GM12801 (cell line): ENCODE measurements at regions not wholly inside any gene's neighbourhood (a gene's known extent, or its start where the extent isn't known, plus 50 kb on each side); places are given as distances from the start of the nearest gene placed in this dataset.

Experiments
- CTCF ChIP-seq: IDR thresholded peaks from one replicate; pipeline ENCODE4 v1.5.1; 2011; ENCODE audit warnings: control low read depth; ENCODE audit not compliant: insufficient read length; ENCODE audit errors: extremely low read depth

DNA sequence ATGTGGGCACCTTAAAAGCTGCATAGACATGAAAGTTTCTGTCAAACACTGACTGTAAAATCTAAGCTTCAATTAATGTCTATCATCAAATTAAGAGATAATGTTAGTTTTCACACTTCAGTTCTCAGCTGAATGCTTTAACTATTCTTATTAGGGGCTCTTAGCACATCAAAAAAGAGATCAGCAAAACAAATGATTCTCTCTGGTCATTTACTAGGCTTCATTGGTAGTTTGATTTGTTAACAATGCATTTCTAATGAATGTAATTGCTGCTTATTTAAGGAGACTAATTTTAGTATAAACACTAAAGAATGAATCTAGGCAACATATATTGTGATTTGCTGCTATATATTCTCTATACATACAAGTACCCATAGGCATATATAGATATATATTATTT is 1182.0 kb downstream of the MAT2B start:
- no peak for TF ChIP-seq CTCF

- TF ChIP-seq CTCF = no peak
Observed at GRCh38 chr5:164688437-164688836, 1183.0 kb downstream of the MAT2B start.

GRCh38 chr5:164708831-164709230 is 1203.4 kb downstream of the MAT2B start:
- no peak for TF ChIP-seq CTCF

DNA sequence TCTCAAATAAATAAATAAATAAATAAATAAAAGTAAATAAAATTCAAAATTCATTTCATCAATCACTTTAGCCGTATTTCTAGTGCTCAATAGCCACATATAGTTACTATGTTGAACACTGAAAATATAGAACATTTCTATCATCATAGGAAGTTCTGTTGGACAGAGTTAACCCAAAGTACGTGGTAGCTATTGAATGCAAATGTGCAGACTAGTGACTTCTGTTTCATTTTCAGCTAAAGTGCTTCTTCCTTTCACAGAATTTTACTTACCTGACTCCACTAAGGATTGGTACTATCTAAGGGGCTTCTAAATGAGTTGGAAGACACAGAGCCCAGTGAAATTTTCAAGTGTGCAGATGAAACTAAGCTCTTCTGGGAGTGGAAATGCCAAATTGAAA is 1208.3 kb downstream of the MAT2B start:
- TF ChIP-seq CTCF = no peak

DNA sequence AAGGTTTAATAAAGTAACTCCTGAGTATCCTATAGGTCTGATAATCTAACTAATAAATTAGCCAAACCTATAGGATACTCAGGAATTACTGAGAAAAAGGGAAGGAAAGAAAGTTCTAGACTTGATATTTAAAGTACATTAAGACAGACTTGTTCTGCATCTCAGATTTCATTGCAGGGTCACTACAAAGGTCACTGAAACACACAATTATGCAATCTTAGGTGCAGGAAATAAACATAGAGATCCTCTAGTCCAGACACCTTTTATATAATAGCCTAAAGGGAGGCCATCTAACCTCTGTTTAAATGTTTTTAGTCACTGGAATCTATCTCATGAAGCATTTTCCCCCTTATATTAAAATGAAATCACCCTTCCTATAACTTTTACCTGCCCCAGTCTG is 1215.7 kb downstream of the MAT2B start:
- TF ChIP-seq CTCF = no peak

- no peak for TF ChIP-seq CTCF
Observed at GRCh38 chr5:164721656-164722055, 1216.2 kb downstream of the MAT2B start.

DNA sequence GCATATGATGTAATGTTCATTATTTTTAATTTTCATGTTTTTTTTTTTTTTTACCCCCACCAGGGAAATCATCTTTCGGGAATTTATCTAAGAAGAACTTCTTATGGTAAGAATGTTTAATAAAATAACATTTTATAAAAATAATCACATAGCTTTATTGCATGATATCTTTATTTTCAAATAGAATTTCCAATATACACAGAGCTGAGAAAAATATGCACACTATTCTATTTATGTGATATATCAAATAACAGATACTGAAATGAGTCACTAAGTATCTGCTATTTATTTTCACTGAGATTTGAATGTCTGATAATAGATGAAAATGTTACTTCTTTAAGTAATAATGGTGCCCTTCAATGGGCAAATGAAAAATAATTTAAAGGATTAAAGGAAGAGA is 1217.3 kb downstream of the MAT2B start:
- TF ChIP-seq CTCF = no peak

- no peak for TF ChIP-seq CTCF
Observed at GRCh38 chr5:164727012-164727411, 1221.6 kb downstream of the MAT2B start.
